HG02870 (cell line): ENCODE measurements at regions not wholly inside any gene's neighbourhood (a gene's known extent, or its start where the extent isn't known, plus 50 kb on each side); places are given as distances from the start of the nearest gene placed in this dataset.

ENCODE experiments used
- ATAC-seq: cut with Tn5 transposase; IDR thresholded peaks from one replicate; pipeline ENCODE4 v1.9.1; 2021; ENCODE audit warnings: mild to moderate bottlenecking, moderate library complexity; ENCODE audit not compliant: unreplicated experiment

GRCh38 chr1:56002231-56002630 lies 577.1 kb downstream of the PLPP3 start:
- ATAC-seq: no peak

GRCh38 chr1:56000424-56000823 lies 578.9 kb downstream of the PLPP3 start:
- no peak for ATAC-seq

- no peak for ATAC-seq
These were observed 581.8 kb downstream of the PLPP3 start for GRCh38 chr1:55997536-55997935.

GRCh38 chr1:55993646-55994318 lies 585.6 kb downstream of the PLPP3 start:
- ATAC-seq: no peak

- ATAC-seq: no peak
These were observed 589.4 kb downstream of the PLPP3 start for GRCh38 chr1:55990007-55990406.

GRCh38 chr1:55988963-55989452 lies 590.4 kb downstream of the PLPP3 start:
- ATAC-seq: no peak

GRCh38 chr1:55987491-55988249 lies 591.7 kb downstream of the PLPP3 start:
- ATAC-seq: no peak

- no peak for ATAC-seq
These were observed 593.4 kb downstream of the PLPP3 start for GRCh38 chr1:55986003-55986402.

GRCh38 chr1:55981010-55981650 lies 598.2 kb downstream of the PLPP3 start:
- ATAC-seq: no peak

- ATAC-seq: no peak
These were observed 598.8 kb downstream of the PLPP3 start for GRCh38 chr1:55980582-55980981.

GRCh38 chr1:55974714-55975441 lies 604.5 kb downstream of the PLPP3 start:
- ATAC-seq: no peak

GRCh38 chr1:55970526-55971110 lies 608.7 kb downstream of the PLPP3 start:
- no peak for ATAC-seq

- ATAC-seq: no peak
These were observed 610.0 kb downstream of the PLPP3 start for GRCh38 chr1:55969322-55969721.

- ATAC-seq: no peak
These were observed 610.7 kb downstream of the PLPP3 start for GRCh38 chr1:55968661-55969060.

GRCh38 chr1:55965981-55966461 lies 613.3 kb downstream of the PLPP3 start:
- ATAC-seq: no peak

- no peak for ATAC-seq
These were observed 616.9 kb downstream of the PLPP3 start for GRCh38 chr1:55962472-55962871.

GRCh38 chr1:55959136-55959548 lies 620.2 kb downstream of the PLPP3 start:
- no peak for ATAC-seq

- ATAC-seq: no peak
These were observed 620.9 kb downstream of the PLPP3 start for GRCh38 chr1:55958498-55958897.

GRCh38 chr1:55957276-55957675 lies 622.1 kb downstream of the PLPP3 start:
- no peak for ATAC-seq

GRCh38 chr1:55955016-55955621 lies 624.2 kb downstream of the PLPP3 start:
- no peak for ATAC-seq
